GM21737 (cell line): ENCODE measurements at regions not wholly inside any gene's neighbourhood (a gene's known extent, or its start where the extent isn't known, plus 50 kb on each side); places are given as distances from the start of the nearest gene placed in this dataset.

Experiments used
- ATAC-seq: cut with Tn5 transposase; IDR thresholded peaks from one replicate; pipeline ENCODE4 v1.9.1; 2021; ENCODE audit warnings: mild to moderate bottlenecking, moderate library complexity; ENCODE audit not compliant: unreplicated experiment

- no peak for ATAC-seq
Observed at GRCh38 chr12:124687917-124688316, 120.5 kb upstream of the NCOR2 start.

DNA sequence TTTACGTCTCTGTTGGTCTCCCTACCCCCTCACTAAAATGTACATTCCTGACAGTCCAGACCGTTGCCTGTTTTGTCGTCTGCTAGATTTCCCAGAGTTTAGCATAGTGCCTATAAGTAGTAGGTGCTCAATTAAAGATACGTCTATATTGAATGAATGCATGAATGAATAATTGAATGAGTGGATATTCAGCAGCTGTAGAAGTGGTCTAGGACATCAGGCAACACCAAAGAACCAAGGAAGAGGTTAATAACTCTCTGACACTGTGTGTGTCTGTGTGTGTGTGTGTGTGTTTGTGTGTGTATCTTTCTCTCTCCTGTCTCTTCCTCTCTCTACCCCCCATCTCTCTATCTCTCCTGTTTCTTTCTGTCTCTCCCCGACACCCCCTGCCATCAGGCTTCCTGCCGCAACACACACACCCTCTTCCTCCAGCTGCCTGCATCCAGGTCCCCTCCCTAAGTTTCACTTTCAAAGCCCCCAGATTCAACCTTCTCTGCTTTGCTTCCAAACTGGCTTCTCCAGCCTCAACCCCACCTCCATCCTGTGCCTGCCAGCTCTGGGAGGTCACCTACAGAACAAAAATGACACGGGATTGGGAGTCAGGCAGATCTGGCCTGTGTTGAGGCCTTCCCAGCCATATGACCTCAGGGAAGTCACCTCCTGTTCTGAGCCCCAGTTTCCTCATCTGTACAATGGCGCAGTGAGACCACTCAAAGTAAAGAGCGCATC, 119.9 kb upstream of the NCOR2 start:
- no peak for ATAC-seq

GRCh38 chr12:124686370-124687173, 119.2 kb upstream of the NCOR2 start:
- no peak for ATAC-seq

- no peak for ATAC-seq
Observed at GRCh38 chr12:124685689-124686369, 118.4 kb upstream of the NCOR2 start.

DNA sequence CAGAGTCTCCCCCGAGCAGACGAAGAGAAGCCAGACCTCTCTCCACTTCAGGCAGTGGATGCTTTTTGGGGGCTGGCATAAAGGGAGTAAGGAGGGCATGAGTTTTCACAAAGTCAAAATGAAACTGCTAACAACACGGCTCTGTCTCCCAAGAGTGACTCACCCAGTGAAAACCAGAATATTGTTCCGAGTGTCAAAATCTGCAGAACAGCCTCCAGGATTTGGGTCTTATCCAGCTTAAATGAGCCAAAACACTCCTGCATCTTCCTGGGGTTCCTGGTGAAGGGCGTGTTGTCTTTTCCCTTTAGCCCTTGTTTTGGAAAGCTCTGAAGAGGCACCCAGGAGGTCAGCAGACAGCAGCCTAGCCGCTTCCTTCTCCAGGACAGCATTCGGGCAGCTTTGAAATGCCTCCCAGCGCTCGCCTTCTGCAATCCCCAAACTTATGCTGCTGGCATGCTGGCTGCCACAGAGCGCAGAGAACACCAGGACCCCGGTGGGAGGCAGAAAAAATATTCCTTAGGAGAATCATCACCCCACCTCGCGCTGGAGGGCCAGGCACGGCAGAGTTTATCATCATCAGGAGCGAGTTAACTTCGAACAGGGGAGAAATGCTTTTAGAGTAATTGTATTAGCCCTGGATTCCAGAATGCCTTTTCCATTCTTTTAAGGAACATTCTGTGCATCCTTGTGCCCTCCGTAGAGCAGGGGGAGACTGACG, 117.7 kb upstream of the NCOR2 start:
- ATAC-seq, result no peak

DNA sequence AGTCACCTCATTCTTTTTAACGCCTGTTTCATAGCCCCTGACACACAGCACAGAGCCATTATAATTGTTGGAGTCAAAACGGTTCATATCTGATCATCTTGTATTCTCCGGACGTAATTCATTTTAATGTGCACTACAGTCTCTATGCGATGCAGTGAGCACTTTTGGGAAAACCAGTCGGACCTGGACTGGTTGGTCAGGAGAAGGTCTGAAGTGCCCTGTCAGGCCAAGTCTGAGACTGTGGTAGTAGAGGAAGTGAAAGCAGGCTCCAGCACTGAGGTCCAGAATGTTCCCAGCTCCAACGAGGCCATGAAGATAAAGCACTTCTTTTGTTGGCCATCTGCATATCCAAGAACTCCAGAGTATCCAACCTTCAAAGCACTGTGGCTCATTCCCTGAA, 117.1 kb upstream of the NCOR2 start:
- no peak for ATAC-seq

- ATAC-seq, result no peak
Observed at GRCh38 chr12:124683152-124684124, 116.0 kb upstream of the NCOR2 start.

DNA sequence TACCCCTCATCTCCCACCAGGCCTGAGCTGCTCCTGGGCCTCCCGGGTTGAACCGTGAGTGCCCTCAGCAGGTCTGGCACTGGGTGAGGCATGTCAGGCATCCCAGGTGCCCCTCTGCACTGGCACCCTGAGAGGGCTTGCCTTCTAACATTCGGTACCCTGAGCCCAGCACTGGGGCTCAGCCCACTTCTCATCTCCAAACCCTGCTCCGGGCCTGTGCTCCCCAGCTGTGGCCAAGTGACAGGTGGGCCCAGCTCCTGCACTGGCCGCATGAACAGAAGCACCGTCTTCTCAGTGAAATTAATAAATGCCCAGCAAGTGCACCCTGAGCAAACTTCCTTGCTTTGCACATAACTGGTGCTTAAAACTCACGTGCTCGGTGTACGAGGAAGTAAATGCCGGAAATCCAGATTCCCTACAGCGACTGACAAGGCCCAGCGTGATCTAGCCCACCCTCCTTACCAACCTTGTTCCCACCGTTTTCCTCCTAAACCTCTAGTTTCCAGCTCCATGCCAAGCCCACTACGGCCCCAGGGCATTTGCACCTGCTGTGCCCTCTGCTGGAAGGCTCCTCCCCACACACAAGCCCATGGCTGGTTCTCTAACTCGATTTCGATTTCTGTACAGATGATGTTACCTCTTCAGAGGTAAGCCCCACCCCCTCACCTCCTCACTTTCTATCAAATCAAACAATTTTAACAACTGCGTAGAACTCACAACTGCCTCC, 115.2 kb upstream of the NCOR2 start:
- no peak for ATAC-seq

DNA sequence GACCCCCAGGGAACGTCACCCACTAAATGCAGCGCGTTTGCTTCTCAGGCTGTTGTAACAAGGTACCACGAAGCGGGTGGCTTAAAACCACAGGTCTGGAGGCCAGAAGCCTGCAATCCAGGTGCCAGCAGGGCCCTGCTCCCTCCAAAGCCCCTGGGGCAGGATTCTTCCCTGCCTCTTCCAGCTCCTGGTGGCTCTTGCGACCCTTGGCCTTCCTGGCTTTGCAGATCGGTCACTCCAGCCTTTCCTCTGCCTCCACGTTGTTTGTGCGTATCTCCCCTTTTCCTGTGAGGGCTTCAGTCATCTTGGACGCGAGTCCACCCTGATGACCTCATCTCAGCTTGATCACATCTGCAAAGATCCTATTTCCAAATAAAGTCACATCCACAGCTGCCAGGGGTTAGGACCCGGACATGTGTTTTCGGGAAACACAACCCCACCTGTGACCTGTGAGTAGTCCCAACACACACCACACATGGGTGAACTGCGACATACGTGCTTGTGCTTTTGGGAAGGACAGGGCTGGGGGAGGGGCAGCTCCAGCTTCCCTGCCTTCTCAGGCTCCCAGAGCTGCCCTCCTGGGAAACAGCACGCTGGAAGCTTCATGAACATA, 114.5 kb upstream of the NCOR2 start:
- no peak for ATAC-seq

GRCh38 chr12:124680863-124681778, 113.7 kb upstream of the NCOR2 start:
- no peak for ATAC-seq

- ATAC-seq, result no peak
Observed at GRCh38 chr12:124679533-124680371, 112.3 kb upstream of the NCOR2 start.

DNA sequence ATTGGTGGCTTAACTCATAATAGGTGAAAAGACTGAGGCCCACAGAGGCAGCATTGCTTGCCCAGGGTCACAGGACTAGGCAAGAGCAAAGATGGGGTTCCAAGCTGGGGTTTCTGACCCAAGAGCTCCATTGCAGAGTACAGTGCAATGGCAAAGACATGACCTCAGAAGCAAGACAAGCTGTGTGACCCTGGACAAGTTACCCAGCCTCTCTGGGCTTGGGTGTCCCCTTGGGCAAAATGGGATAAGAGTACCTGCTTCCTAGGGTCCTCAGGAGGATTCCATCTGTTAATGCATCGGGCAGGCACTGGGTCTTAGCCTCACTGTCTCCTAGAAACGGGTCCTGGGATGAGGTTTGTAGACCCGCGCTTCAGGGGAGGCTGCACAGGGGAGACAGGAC, 111.6 kb upstream of the NCOR2 start:
- ATAC-seq, result no peak

GRCh38 chr12:124678421-124678893, 111.0 kb upstream of the NCOR2 start:
- ATAC-seq, result no peak

DNA sequence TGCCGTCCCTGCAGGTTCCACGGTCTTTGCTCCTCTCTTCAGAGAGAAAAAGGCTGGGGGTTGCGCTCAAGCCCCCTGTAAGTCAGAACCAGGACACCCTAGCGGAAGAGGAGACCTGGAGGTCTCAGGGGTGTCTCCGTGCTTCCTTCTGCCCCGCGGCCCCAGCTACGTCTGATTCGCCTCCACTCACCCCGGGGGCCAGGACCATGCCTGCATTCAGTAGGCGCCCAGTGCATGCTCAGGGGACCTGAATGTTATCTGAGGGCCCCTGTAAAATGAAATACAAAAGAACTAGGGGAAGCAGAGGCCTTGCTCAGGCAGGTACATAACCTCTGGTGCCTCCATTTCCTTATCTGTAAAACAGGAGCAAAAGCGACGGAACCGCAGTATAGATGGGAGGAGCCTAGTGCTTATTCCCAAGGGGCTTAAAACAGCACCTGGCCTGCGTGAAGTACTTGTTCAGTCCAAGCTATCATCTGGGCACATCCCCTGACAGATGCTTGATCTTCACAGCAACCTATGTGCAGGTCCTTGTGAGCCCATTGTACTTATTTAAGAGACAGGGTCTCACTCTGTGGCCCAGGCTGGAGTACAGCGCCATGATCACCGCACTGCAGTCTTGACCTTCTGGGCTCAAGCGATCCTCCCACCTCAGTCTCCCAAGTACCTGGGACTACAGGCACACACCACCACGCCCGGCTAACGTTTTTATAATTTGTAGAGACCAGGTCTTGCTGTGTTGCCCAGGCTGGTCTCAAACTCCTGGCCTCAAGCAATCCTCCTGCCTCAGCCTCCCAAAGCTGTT, 110.3 kb upstream of the NCOR2 start:
- no peak for ATAC-seq

DNA sequence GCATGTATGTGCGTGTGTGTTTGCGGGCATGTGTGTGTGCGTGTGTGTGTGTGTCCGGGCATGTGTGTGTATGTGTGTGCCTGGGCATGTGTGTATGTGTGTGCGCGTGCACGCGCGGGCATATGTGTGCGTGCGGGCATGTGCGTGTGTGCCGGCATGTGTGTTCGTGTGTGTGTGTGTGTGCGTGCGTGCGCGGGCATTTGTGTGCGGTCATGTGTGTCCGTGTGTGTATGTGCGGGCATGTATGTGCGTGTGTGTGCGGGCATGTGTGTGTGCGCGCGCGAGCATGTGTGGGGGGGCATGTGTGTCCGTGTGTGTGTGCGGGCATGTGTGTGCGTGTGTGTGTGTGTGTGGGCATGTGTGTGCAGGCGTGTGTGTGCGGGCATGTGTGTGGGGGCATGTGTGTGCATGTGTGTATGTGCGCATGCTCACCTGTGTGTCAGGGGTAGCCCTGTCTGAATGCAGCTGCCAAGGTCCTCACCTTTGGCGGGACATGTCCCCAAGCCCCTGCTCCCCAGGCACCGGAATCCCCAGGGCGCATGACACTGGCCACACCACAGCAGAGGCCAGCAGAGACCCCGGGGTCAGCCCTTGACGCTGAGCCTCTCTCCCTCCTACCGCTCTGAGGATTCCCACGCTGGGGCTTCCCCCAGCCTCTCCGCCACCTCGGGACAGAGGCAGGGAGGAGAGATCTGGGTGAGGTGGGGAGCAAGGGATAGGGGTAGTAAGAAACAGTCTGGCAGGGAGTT, 109.5 kb upstream of the NCOR2 start:
- ATAC-seq, result no peak
